Stimulated activated CD4-positive, alpha-beta T cell treated with anti-CD3 and anti-CD28 coated beads, Interleukin-1b, Interleukin-23, amount 100 ng/mL, for 4 hours (primary cell): ENCODE measurements at regions not wholly inside any gene's neighbourhood (a gene's known extent, or its start where the extent isn't known, plus 50 kb on each side); places are given as distances from the start of the nearest gene placed in this dataset.

Experiments
- DNase-seq, 2 donors: peaks; one replicate each; pipeline ENCODE4 v3.0.0-alpha.2; 2020; ENCODE audit warnings: low read depth in 2 of 2

GRCh38 chr3:102112704-102113230 lies 263.5 kb downstream of the NFKBIZ start:
- no peak for DNase-seq

DNA sequence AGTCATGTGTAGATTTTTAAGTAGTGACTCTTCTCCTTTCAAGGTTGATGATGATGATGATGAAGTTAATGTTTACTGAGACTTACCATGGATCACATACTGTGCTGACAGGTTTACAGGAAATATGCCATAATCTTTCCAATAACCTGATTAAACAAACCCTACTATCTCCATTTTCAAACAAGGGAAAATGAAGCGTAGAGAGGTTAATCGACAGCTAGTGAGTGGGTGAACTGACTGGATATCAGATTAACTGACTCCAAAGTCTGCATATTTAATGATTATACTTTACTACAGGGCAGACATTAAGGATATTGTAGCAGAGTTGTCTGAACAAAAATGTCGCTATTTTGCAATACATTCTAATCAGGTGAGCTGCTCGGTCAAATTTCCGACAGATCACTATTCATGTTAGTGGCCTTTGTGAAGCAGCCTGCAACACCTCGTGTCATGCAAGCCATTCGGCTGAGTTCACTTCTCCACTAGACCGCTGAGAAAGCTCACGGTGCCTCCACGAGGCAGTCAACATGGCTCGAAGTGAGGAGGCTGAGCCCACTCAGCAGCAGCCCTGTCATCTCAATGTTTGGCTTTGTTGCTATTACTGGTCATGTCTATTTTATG lies 264.2 kb downstream of the NFKBIZ start:
- DNase-seq: no peak

GRCh38 chr3:102114264-102114979 lies 265.1 kb downstream of the NFKBIZ start:
- peak in 1 of 2 donors; percentile 25 for DNase-seq

- DNase-seq: no peak
Observed at GRCh38 chr3:102122527-102122926, 273.2 kb downstream of the NFKBIZ start.

DNA sequence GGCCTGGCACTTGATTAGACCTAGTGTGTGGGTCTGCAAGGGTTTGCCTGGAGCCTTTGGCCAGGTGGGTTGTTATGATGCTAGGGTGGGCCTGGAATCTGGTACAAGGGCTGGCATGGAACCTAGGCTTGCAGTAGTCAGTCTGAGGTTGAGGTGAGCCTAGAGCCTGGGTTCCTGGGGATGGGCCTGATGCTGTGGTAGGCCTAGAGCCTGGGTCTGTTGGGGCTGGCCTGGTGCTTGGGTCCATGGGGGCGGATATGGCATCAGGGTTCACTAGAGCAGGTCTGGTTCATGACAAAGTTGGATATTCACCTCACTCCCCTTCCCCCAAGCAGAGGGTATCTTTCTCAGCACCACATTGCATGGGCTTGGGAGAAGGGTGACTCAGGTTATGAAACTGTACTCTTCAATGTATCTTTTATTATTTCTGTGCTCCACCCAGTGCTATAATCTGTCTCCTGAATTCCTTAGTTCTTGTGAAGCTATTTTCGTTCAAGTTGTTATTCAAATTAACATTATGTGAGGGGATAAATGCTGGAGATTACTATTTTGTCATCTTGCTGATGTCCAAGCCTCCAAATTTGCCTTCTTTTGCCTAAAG lies 274.4 kb downstream of the NFKBIZ start:
- DNase-seq: no peak

GRCh38 chr3:102124282-102124681 lies 275.0 kb downstream of the NFKBIZ start:
- no peak for DNase-seq

DNA sequence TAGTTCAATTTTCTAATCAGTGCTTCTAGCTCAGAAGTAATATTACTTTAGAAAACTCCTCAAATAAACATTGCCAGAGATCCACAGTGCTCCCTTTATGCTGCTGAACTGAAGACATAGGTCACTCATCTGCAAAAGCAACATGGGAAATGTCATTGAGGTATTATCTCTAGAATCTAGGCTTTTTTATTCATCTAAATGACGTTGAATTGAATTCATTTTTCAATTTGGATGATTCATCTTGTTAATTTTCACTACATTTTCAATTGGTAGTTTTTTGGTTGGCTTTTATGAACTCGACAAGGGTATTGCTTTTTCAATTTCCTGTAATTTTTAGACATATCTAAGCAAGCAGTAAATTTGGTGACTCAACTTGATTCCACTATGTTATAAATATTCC lies 275.4 kb downstream of the NFKBIZ start:
- no peak for DNase-seq

- DNase-seq: no peak
Observed at GRCh38 chr3:102125197-102125993, 276.1 kb downstream of the NFKBIZ start.

- no peak for DNase-seq
Observed at GRCh38 chr3:102125994-102126368, 276.7 kb downstream of the NFKBIZ start.

DNA sequence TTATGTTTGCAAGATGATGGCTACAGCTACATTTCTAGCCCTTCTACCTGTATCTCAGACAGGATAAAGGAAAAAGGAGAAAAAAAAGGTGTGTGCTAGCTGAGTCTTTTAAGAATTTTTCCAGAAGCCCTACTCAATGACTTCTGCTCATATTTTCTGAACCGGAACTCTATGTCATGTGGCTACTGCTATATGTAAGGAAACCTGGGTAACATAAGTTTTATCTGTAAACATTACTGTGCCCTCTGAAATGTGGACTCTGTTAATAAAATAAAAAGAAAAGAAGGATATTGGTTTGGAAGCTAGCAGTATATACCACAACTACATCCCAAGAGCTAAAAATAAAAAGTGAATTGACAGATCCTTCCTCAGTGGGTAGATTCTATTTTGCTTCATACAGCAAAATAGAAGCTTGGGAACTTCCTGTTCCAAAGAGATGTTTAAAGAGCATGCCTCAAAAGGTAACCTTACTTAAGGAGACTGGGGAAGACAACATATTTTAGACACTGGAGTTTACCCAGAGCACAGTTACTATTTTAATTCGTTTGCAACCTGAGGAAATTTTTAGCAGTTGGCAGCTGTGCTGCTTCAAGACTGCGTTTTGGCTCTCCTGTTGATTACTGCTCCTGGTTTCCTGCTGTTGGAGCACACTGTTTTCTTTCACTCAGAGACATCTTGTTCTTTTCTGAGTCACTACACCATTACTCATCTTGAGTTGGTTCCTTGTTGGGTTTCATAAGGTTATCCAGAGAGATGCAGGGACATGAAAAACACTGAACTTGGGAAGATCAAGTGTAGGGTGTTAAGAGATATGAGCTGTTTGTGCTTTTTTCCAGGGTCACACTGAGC lies 280.7 kb downstream of the NFKBIZ start:
- no peak for DNase-seq

GRCh38 chr3:102132370-102132769 lies 283.1 kb downstream of the NFKBIZ start:
- no peak for DNase-seq

- no peak for DNase-seq
Observed at GRCh38 chr3:102133376-102133775, 284.1 kb downstream of the NFKBIZ start.

DNA sequence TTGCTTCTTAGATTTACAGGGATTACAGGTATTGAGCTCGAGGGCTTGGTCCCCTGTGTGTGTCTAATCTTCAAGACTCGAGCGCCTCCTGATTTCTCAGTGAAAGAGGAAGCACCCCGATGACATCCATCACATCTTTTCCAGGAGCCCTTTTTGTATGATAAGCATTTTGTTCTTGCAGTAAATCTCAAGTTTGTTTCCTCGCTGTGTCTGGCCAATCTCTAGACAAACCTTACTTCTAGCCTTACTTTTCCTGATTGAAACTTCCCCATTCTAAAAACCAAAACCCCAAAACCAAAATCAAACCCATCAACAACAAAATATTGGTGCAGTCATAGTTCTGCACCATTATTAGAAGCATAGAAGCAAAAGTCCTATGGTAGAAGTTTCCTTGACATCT lies 286.0 kb downstream of the NFKBIZ start:
- DNase-seq: no peak

DNA sequence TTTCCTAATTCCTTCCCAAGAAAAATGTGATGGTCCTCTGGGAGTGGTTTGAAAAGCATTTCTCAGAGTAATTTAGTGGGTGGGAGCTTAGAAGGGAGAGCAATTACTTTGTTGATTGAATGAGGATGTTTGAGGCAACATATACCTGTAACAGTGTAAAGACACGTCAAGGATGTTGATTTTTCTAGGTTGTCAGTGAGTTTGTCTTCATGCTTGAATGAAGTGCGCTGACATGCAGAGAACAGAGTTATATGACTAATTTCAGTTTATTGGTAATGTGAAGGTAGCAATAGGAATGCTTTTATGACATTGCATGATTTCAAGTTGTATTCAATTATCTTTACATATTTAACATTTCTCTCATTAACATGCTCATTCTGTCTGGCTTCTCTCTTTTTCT lies 286.9 kb downstream of the NFKBIZ start:
- no peak for DNase-seq

- DNase-seq: no peak
Observed at GRCh38 chr3:102140116-102140515, 290.8 kb downstream of the NFKBIZ start.

DNA sequence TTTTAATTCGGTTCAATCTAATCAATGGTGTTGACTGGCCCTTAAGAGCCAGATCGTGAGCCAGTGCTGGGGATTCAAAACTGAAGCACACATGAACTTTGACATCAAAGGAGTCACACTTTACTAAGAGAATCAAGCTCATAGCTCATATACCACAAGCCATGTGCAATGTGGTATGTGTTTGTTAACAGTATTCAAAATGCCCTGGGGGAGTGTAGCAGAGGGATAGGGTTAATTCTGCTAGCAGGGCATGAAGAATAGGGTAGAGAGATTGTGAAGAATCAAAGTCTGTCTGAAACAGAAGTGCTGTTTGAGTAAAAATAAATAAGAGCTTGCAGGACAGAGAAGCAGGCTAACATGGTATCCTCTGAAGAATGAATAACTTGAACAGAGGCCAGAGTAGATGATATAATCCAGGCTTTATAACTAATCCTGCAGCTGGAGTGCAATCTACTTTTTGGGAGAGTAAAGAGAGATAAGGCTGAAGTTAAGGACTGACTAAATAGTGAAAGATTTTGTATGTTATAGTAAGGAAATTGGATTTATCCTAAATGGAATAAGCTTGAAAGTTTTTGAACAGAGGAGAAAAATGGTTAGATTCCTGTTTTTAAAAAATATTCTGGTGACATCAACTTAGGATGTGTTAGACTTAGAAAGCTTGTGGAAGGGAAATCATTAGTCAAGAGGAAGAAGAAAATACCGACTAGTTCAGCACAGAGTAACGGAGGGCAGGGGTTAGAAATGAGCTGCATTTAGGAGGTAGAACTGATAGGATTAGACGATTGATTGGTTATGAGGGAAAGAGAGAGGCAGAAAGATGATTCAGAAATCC lies 292.0 kb downstream of the NFKBIZ start:
- no peak for DNase-seq

DNA sequence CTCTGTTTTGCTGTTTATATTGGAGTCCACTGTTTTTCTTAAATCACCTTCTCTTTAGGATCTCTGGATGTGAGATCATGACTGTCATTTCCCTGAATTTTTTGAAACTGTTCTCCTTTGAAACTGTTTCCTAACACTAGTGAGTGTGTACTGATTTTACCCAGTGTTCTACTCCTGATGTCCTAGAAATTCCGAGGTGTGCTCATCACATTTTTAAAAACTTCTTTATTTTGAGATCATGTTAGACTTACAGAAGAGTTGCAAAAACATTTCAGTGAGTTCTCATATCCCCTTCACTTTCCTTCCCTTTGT lies 292.6 kb downstream of the NFKBIZ start:
- no peak for DNase-seq

DNA sequence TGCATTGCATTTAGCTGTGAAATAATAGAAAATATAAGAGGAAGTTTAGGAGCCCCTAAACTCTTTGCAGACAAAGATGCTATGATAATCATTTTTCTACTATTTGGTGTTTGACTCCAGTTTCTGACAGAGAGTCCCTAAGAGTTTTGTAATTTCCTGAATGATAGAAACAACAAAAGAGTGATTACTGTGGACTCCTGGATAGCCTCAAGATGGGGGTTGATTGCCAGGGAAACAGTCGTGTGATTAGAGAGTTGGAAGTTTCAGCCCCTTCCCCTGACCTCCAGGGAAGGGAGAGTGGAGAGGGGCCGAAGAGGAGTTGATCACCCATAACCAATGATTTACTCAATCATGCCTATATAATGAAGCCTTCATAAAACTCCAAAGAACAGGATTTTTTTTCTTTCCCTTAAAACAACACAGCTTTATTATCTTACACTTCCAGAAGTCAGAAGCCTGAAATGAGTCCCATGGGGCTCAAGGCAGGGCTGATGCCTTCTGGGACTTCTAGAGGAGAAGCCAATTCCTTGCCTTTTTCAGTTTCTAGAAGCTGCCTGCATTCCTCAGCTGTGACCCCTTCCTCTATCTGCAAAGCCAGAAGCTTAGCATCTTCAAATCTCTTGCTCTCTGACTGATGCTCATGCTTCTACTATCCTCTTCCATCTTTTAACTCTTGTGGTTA lies 292.3 kb upstream of the ZPLD1 start:
- DNase-seq: no peak

DNA sequence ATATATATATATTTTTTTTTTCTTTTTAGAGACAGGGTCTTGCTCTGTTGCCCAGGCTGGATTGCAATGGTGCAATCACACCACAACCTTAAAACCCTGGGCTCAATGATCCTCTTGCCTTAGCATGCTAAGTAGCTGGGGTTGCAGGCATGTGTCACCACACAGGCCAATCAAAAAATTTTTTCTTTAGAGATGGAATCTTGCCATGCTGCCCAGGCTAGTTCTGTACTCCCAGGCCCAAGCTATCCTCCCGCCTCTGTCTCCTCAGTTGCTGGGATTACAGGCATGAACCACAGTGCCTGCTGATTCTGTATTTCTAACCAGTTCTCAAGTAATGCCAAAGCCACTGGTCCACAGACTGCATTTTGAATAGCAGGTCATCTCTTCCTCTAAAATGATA lies 291.3 kb upstream of the ZPLD1 start:
- DNase-seq: no peak

DNA sequence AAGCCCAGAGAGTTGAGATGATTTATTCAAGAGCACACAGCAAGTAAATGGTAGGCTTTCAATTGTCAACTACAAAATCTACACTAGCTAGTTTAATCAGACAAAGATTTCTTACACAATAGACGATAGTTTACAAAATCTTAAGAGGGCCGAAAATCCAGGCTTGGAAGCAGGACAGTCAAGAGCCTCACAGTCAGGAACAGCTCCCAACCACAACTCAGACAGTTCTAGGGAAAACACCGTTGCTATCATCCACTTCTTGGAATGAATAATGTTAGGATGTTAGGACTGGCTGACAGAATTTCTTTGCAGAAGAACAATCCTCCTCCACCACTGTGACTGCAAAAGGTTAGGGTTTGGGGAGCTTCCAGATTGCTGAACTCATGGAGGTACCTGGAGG lies 290.8 kb upstream of the ZPLD1 start:
- no peak for DNase-seq
